PC-3 (cell line): ENCODE measurements at regions not wholly inside any gene's neighbourhood (a gene's known extent, or its start where the extent isn't known, plus 50 kb on each side); places are given as distances from the start of the nearest gene placed in this dataset.
"Not testable (repeated sequence)": the region's sequence is repeated elsewhere in the genome, so short reads cannot be mapped to it uniquely, and the experiment has no call there.

Experiments used
- EZH2 ChIP-seq: fragments of 300-600 bp; sonication (generic); IDR thresholded peaks from one replicate; pipeline ENCODE4 v1.6.1; 2017; ENCODE audit warnings: antibody characterized with exemption, mild to moderate bottlenecking, low read length; ENCODE audit not compliant: unreplicated experiment
- EZH2phosphoT487 ChIP-seq: fragments of 300-600 bp; sonication (generic); IDR thresholded peaks from 2 replicates; pipeline ENCODE4 v1.6.1; 2018; ENCODE audit warnings: mild to moderate bottlenecking, antibody characterized with exemption, low read length, borderline replicate concordance
- TF ChIP-seq, protein P1 (sequence below): fragments of 300-600 bp; sonication (generic); conservative IDR thresholded peaks from 2 replicates; pipeline ENCODE4 v1.5.1; 2017; ENCODE audit warnings: antibody characterized with exemption, low read depth, mild to moderate bottlenecking, low read length

DNA sequence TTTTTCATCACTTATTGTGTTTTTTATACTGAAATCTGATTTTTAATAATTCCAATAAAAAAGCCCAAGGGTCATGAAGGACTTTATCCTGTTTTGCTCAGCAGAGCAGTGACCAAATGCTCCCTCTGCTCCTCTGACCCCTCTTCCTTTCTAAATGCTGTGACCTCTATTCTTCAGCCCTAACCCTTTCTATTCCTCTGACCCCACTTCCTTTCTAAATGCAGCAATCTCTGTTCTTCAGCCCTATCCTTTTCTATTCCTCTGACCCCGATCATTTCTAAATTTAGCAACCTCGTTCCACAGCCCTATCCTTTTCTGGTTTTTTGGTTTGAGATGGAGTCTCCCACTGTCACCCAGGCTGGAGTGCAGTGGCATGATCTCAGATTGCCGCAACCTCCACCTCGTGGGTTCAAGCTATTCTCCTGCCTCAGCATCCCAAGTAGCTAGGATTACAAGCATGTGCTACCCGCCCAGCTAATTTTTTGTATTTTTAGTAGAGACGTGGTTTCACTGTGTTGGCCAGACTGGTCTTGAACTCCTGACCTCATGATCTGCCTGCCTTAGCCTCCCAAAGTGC lies 581.4 kb upstream of the DEFB115 start:
- TF ChIP-seq EZH2phosphoT487, EZH2: not testable (repeated sequence)
- TF ChIP-seq, protein P1, sequence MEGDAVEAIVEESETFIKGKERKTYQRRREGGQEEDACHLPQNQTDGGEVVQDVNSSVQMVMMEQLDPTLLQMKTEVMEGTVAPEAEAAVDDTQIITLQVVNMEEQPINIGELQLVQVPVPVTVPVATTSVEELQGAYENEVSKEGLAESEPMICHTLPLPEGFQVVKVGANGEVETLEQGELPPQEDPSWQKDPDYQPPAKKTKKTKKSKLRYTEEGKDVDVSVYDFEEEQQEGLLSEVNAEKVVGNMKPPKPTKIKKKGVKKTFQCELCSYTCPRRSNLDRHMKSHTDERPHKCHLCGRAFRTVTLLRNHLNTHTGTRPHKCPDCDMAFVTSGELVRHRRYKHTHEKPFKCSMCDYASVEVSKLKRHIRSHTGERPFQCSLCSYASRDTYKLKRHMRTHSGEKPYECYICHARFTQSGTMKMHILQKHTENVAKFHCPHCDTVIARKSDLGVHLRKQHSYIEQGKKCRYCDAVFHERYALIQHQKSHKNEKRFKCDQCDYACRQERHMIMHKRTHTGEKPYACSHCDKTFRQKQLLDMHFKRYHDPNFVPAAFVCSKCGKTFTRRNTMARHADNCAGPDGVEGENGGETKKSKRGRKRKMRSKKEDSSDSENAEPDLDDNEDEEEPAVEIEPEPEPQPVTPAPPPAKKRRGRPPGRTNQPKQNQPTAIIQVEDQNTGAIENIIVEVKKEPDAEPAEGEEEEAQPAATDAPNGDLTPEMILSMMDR: not testable (repeated sequence)
